Neuronal stem cell (in vitro differentiated cells): ENCODE measurements at regions not wholly inside any gene's neighbourhood (a gene's known extent, or its start where the extent isn't known, plus 50 kb on each side); places are given as distances from the start of the nearest gene placed in this dataset.

Experiments used
- DNase-seq: peaks from one replicate; pipeline ENCODE4 v3.0.0-alpha.2; 2013; ENCODE audit warnings: low spot score
- H2AFZ ChIP-seq: one replicate; pipeline ENCODE4 v1.6.1; 2013; ENCODE audit warnings: mild to moderate bottlenecking, low read length, inconsistent platforms
- H2AK5ac ChIP-seq: 2 replicates; pipeline ENCODE4 v1.6.1; 2013; ENCODE audit warnings: low read depth, mild to moderate bottlenecking, inconsistent platforms, low read length, moderate library complexity, mixed read lengths
- H2BK120ac ChIP-seq: 2 replicates; pipeline ENCODE4 v1.6.1; 2013; ENCODE audit warnings: low read depth, mild to moderate bottlenecking, inconsistent platforms, low read length, moderate library complexity, mixed read lengths
- H2BK12ac ChIP-seq: one replicate; pipeline ENCODE4 v1.6.1; 2013; ENCODE audit warnings: low read length, inconsistent platforms
- H2BK15ac ChIP-seq: 2 replicates; pipeline ENCODE4 v1.6.1; 2013; ENCODE audit warnings: mild to moderate bottlenecking, low read length, inconsistent platforms, mixed read lengths
- H2BK5ac ChIP-seq: one replicate; pipeline ENCODE4 v1.6.1; 2013; ENCODE audit warnings: inconsistent platforms, mild to moderate bottlenecking, low read length, moderate library complexity
- H3K14ac ChIP-seq: one replicate; pipeline ENCODE4 v1.6.1; 2013; ENCODE audit warnings: low read length, inconsistent platforms
- H3K18ac ChIP-seq: 2 replicates; pipeline ENCODE4 v1.6.1; 2013; ENCODE audit warnings: low read length, inconsistent platforms
- H3K23ac ChIP-seq: 2 replicates; pipeline ENCODE4 v1.6.1; 2013; ENCODE audit warnings: low read depth, mild to moderate bottlenecking, mixed read lengths, low read length, inconsistent platforms; ENCODE audit not compliant: poor library complexity
- H3K27ac ChIP-seq: replicated peaks from 3 replicates; pipeline ENCODE4 v1.5.1; 2013; ENCODE audit warnings: low read length, inconsistent platforms
- H3K27me3 ChIP-seq, 3 experiments: 2 replicates each; pipeline ENCODE4 v1.6.1; 2013; ENCODE audit warnings: low read length in 3 of 3, mild to moderate bottlenecking in 2 of 3, inconsistent platforms in 1 of 3, low read depth in 1 of 3, mixed read lengths in 1 of 3, moderate library complexity in 1 of 3; ENCODE audit not compliant: control insufficient read depth in 3 of 3, insufficient read depth in 3 of 3
- H3K36me3 ChIP-seq, 2 donors: replicated peaks in 1 of 2; 2 replicates each; pipeline ENCODE4 v1.6.1; 2013; ENCODE audit warnings: low read length in 2 of 2; ENCODE audit not compliant: control insufficient read depth in 2 of 2, insufficient read depth in 2 of 2
- H3K4ac ChIP-seq: 2 replicates; pipeline ENCODE4 v1.6.1; 2013; ENCODE audit warnings: inconsistent platforms, mild to moderate bottlenecking, low read length, moderate library complexity
- H3K4me1 ChIP-seq, 2 donors: 1 replicate in 1 of 2; 2 replicates in 1 of 2; pipeline ENCODE4 v1.6.1; 2013; ENCODE audit warnings: low read length in 2 of 2, low read depth in 1 of 2; ENCODE audit not compliant: control insufficient read depth in 2 of 2, insufficient read depth in 1 of 2
- H3K4me2 ChIP-seq: one replicate; pipeline ENCODE4 v1.6.1; 2013; ENCODE audit warnings: mild to moderate bottlenecking, low read length, inconsistent platforms; ENCODE audit not compliant: insufficient read depth, poor library complexity, severe bottlenecking
- H3K4me3 ChIP-seq, 2 donors: 2 replicates each; pipeline ENCODE4 v1.5.1; 2013; ENCODE audit warnings: low read length in 2 of 2, mild to moderate bottlenecking in 2 of 2, inconsistent platforms in 1 of 2, moderate library complexity in 1 of 2
- H3K79me1 ChIP-seq: one replicate; pipeline ENCODE4 v1.6.1; 2013; ENCODE audit warnings: low read depth, mild to moderate bottlenecking, inconsistent platforms, low read length, moderate library complexity
- H3K9ac ChIP-seq: one replicate; pipeline ENCODE4 v1.6.1; 2013; ENCODE audit warnings: mild to moderate bottlenecking, low read depth, low read length, inconsistent platforms; ENCODE audit not compliant: poor library complexity
- H3K9me3 ChIP-seq, 2 donors: replicated peaks in 1 of 2; 2 replicates each; pipeline versions ENCODE3 to v1.6.1; 2013; ENCODE audit warnings: low read length in 2 of 2, mild to moderate bottlenecking in 2 of 2, inconsistent platforms in 1 of 2, low read depth in 1 of 2, mixed read lengths in 1 of 2, moderate library complexity in 1 of 2; ENCODE audit not compliant: control insufficient read depth in 2 of 2, insufficient read depth in 1 of 2
- H4K8ac ChIP-seq: one replicate; pipeline ENCODE4 v1.6.1; 2013; ENCODE audit warnings: low read depth, mild to moderate bottlenecking, inconsistent platforms, low read length, moderate library complexity
- H4K91ac ChIP-seq: one replicate; pipeline ENCODE4 v1.6.1; 2013; ENCODE audit warnings: low read length, low read depth, mild to moderate bottlenecking, inconsistent platforms; ENCODE audit not compliant: poor library complexity
- WGBS, 2 donors: extraction: QIAGEN DNeasy Blood & Tissue Kit; methylation state at CpG; one replicate each; pipeline ENCODE4 v1.1.7; 2013; ENCODE audit warnings: missing lambda C conversion rate in 2 of 2, mixed read lengths in 1 of 2; ENCODE audit not compliant: insufficient read length in 2 of 2, insufficient replicate concordance in 1 of 2; ENCODE audit errors: extremely low coverage in 2 of 2; 5-methylcytosine and 5-hydroxymethylcytosine counted together

- Histone ChIP-seq H2AK5ac (no peak overlapping the region), H3K4me2 (no peak overlapping the region), H3K4me1 (no peaks in the 10 kb centered on the region), H2BK5ac (no peak overlapping the region), H3K27me3 (no peaks in the 10 kb centered on the region), H3K36me3 (no peaks in the 10 kb centered on the region), H3K18ac (no peak overlapping the region), H2BK15ac (no peak overlapping the region), H2BK120ac (no peak overlapping the region), H2BK12ac (no peak overlapping the region), H3K4ac (no peak overlapping the region), H4K91ac (no peak overlapping the region), H3K23ac (no peak overlapping the region), H3K27ac (no peak overlapping the region), H4K8ac (no peak overlapping the region), H3K4me3 (no peak overlapping the region), H3K9ac (no peak overlapping the region), H3K9me3 (no peaks in the 10 kb centered on the region), H3K14ac (no peak overlapping the region), H3K79me1 (no peaks in the 10 kb centered on the region), H2AFZ (no peak overlapping the region)
- DNase-seq, result no peak
- WGBS, 2 donors, result no CpG with 5 or more reads among the region's 4 CpGs
Measured at GRCh38 chr2:14982790-14983189, 350.3 kb downstream of the LRATD1 start.

GRCh38 chr2:14988600-14988999 lies 356.1 kb downstream of the LRATD1 start:
- Histone ChIP-seq H4K8ac (no peak overlapping the region), H3K79me1 (no peaks in the 10 kb centered on the region), H2BK5ac (no peak overlapping the region), H2AK5ac (no peak overlapping the region), H2AFZ (no peak overlapping the region), H3K27me3 (no peaks in the 10 kb centered on the region), H3K4me3 (no peak overlapping the region), H3K23ac (no peak overlapping the region), H3K9me3 (no peaks in the 10 kb centered on the region), H2BK120ac (no peak overlapping the region), H3K9ac (no peak overlapping the region), H4K91ac (no peak overlapping the region), H3K14ac (no peak overlapping the region), H3K4ac (no peak overlapping the region), H3K4me2 (no peak overlapping the region), H2BK15ac (no peak overlapping the region), H2BK12ac (no peak overlapping the region), H3K4me1 (no peaks in the 10 kb centered on the region), H3K18ac (no peak overlapping the region), H3K36me3 (no peaks in the 10 kb centered on the region), H3K27ac (no peak overlapping the region)
- no peak for DNase-seq

GRCh38 chr2:14991723-14992122 lies 359.2 kb downstream of the LRATD1 start:
- Histone ChIP-seq H2AK5ac (no peak overlapping the region), H3K23ac (no peak overlapping the region), H3K79me1 (no peaks in the 10 kb centered on the region), H3K4ac (no peak overlapping the region), H3K14ac (no peak overlapping the region), H3K9me3 (no peaks in the 10 kb centered on the region), H2BK5ac (no peak overlapping the region), H3K36me3 (no peaks in the 10 kb centered on the region), H3K18ac (no peak overlapping the region), H3K4me3 (no peak overlapping the region), H2AFZ (no peak overlapping the region), H3K4me2 (no peak overlapping the region), H2BK15ac (no peak overlapping the region), H2BK12ac (no peak overlapping the region), H3K27me3 (no peaks in the 10 kb centered on the region), H4K91ac (no peak overlapping the region), H4K8ac (no peak overlapping the region), H2BK120ac (no peak overlapping the region), H3K9ac (no peak overlapping the region), H3K27ac (no peak overlapping the region), H3K4me1 (no peaks in the 10 kb centered on the region)
- WGBS, 2 donors, result no CpG with 5 or more reads among the region's 4 CpGs
- DNase-seq, result no peak

- no peak overlapping the region for H2BK120ac ChIP-seq
- H3K27me3 ChIP-seq, result no peaks in the 10 kb centered on the region
- H3K4me3 ChIP-seq, result no peak overlapping the region
- no peak for DNase-seq
- no peak overlapping the region for H4K91ac ChIP-seq
- H2BK15ac ChIP-seq, result no peak overlapping the region
- H3K27ac ChIP-seq, result no peak overlapping the region
- no peak overlapping the region for H2AFZ ChIP-seq
- peaks cover 0 to 15% of the 10 kb centered on the region in 2 donors for H3K4me1 ChIP-seq
- H2BK5ac ChIP-seq, result no peak overlapping the region
- no peak overlapping the region for H3K9ac ChIP-seq
- no peak overlapping the region for H3K4ac ChIP-seq
- H3K9me3 ChIP-seq, result no peaks in the 10 kb centered on the region
- H4K8ac ChIP-seq, result no peak overlapping the region
- H3K14ac ChIP-seq, result no peak overlapping the region
- no peak overlapping the region for H3K4me2 ChIP-seq
- H3K23ac ChIP-seq, result no peak overlapping the region
- no peak overlapping the region for H2BK12ac ChIP-seq
- no peaks in the 10 kb centered on the region for H3K79me1 ChIP-seq
- no peak overlapping the region for H3K18ac ChIP-seq
- H3K36me3 ChIP-seq, result no peaks in the 10 kb centered on the region
- no CpG with 5 or more reads among the region's 4 CpGs for WGBS, 2 donors
- H2AK5ac ChIP-seq, result no peak overlapping the region
Measured at GRCh38 chr2:14994721-14995120, 362.2 kb downstream of the LRATD1 start.
